Glomerular visceral epithelial cell (primary cell): ENCODE measurements at regions not wholly inside any gene's neighbourhood (a gene's known extent, or its start where the extent isn't known, plus 50 kb on each side); places are given as distances from the start of the nearest gene placed in this dataset.

Experiments used
- DNase-seq: peaks from one replicate; pipeline ENCODE4 v3.0.0-alpha.2; 2016; ENCODE audit errors: extremely low spot score

DNA sequence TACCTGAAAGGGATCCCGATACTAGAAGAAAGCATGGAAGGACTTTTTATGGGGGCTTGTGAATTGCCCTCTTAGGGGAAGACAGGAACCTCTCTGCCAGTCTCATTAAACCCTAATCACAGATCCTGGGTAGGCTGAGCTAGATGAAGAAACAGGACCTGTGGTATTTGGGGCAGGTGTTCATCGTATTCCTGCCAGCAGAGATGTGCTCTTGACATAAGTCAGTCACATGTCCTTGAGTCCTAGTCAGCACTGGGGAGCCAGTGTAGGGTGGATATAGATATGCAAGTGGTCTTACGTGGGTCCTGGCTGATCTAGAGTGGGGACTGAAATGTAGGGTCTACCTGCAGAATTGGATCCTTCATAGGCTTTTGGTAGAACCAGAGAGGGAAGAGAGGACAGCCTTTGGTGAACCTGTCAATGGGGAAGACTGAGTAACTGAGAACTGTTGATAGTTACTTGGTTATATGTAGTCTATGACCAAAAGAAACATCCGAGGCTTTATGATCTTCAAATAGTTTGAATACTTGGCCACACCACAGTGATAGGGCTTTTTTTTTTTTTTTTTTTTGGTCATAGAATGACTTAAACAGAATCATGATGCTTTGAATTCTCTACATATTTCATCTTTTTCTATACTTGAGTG is 63.5 kb upstream of the WDR1 start:
- DNase-seq, result peak; percentile 33

- DNase-seq, result no peak
Measured at GRCh38 chr4:10178763-10179162, 62.2 kb upstream of the WDR1 start.

DNA sequence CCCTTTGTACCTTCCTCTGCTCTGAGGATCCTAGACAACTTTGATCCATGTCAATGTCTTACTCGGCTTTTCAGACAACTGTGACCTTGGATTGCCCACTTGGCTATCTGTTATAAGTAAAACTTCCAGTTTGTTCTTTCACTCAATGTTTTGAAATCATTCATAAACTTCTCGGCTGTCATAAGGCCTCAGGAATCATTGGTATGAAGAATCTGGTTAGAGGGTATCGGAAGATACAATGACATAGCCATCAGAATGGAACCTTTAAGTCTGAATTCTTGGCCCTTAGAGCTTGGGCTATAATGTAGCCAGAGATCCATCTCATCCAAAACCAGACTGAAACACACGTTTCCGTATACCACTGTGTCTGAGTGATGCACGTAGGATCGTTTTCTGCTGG is 59.0 kb upstream of the WDR1 start:
- DNase-seq, result no peak

DNA sequence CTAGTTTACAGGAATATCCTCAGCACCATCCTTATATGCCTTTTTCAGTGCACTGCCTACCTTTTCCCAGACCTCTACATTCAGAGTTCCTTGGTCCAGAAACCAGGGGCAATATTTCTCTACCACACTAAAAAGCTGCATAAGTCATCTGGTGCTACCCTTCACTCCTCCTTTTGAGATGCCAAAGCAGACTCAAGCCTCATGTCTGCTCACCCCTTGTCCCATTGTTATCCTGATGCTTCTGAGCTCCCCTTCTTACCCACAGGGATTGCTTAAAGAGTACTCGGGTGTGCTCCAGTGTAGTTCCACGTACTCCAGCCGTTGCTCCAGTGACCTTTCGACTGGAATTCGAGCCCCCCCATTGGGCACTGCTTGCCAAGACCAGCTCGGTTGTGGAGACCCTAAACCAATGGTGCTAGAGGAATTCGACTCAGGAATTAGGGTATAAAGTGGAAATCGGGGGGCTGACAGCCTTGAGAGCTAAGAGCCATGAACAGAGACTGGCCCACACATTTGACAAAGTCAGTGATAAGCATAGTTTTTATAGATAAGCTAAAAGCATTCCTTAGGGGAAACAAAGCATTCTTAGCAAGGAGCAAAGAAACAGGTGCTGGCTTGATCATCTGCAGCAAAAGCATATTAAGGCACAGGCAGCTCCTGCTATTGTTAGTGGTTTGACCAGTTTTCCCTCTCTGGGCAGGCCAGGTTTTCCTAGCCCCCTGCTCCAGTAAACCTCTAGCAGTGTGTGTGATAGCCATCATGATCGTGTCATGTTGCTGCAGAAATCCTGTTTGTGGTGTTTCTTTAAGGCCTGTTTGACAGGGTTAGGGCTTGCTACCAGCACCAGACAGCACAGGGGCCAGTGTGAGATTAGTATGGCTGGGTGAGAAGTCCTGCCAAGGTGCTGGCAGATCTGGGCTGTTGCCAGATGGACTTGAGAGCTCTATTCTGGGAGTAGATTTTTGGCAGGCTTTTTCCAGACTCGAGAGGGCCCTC is 57.5 kb upstream of the WDR1 start:
- no peak for DNase-seq

DNA sequence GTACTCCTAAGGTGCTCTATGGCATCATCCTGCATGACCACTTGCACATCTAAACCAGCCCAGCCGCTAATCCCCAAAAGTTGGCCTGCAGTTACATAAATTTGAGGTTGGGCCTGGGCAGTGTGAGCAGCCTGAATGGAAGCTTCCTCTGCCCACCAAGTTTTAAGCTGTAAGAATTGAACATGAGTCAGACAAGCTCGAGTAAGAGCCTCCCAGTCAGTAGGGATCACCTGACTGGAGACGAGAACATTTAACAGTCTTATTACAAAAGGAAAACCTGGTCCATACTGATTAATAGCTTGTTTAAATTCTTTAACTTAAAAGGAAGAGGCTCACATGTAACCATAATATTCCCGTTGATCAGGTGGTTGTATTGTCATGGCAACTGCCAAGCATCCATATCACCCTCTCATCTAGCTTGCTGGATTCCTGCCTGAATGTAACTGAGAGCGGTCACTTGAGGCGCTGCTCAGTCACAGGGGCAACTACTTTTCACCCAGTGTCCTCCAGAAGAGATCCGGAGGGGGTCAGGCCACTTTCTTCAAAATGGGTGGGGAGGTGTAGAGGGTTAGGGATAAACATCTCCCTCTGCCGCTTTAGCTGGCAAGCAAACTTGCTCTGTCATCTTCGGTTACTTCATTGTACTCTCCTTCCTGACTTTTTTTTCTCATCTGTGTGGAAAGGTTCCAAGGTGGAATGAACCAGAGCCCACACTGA is 56.6 kb upstream of the WDR1 start:
- peak; percentile 18 for DNase-seq

- no peak for DNase-seq
Measured at GRCh38 chr4:10172278-10172921, 55.8 kb upstream of the WDR1 start.

- DNase-seq, result no peak
Measured at GRCh38 chr4:10171055-10171454, 54.5 kb upstream of the WDR1 start.

GRCh38 chr4:10169839-10170387 is 53.3 kb upstream of the WDR1 start:
- no peak for DNase-seq

DNA sequence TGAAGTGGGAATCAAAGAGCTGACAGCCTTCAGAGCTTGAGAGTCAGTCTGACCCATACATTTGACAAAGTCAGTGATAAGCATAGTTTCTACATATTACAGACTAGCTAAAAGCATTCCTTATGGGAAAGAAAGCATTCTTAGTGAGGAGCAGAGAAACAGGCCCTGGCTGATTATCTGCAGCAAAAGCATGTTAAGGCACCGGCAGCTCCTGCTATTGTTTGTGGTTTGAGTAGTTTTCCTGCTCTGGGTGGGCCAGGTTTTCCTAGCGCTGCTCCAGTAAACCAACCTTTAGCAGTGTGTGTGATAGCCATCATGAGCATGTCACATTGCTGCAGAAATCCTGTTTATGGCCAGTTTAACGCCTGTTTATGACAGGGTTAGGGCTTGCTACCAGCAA is 51.6 kb upstream of the WDR1 start:
- DNase-seq, result no peak

DNA sequence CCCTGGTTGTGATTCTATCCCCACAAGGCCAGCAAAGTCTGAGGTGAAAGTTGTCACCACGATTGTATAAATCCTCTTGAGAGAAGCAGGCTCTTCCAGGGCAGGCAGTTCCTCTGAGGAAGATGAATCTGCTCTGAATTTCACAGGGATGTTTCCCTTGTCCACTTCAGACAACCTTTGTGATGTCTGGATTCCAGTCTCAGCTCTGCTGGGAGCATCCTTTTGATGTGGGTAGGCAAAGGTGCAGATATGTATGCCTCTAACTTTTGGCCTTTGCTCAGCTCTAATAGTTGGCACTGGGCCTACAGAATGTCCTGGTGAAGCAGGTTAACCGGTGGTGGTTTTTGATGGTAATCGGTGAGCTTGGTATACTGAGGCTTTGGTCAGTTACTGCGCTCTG is 50.6 kb upstream of the WDR1 start:
- no peak for DNase-seq
